HT1080 (cell line): ENCODE measurements at regions not wholly inside any gene's neighbourhood (a gene's known extent, or its start where the extent isn't known, plus 50 kb on each side); places are given as distances from the start of the nearest gene placed in this dataset.

Experiments used
- DNase-seq: peaks from one replicate; pipeline ENCODE4 v3.0.0-alpha.2; 2015; ENCODE audit warnings: low read depth

- no peak for DNase-seq
Observed at GRCh38 chr2:180474716-180475115, 467.6 kb upstream of the CWC22 start.

- DNase-seq = no peak
Observed at GRCh38 chr2:180473456-180473855, 466.4 kb upstream of the CWC22 start.

GRCh38 chr2:180472133-180472532 lies 465.0 kb upstream of the CWC22 start:
- no peak for DNase-seq

- DNase-seq = no peak
Observed at GRCh38 chr2:180463608-180464007, 456.5 kb upstream of the CWC22 start.

GRCh38 chr2:180461761-180462160 lies 454.7 kb upstream of the CWC22 start:
- DNase-seq = no peak

- no peak for DNase-seq
Observed at GRCh38 chr2:180456801-180457200, 449.7 kb upstream of the CWC22 start.

- no peak for DNase-seq
Observed at GRCh38 chr2:180450841-180451240, 443.7 kb upstream of the CWC22 start.

GRCh38 chr2:180449171-180449915 lies 442.2 kb upstream of the CWC22 start:
- no peak for DNase-seq

GRCh38 chr2:180446492-180446891 lies 439.4 kb upstream of the CWC22 start:
- DNase-seq = no peak

GRCh38 chr2:180443888-180444287 lies 436.8 kb upstream of the CWC22 start:
- DNase-seq = peak; percentile 15

- DNase-seq = no peak
Observed at GRCh38 chr2:180442860-180443644, 436.0 kb upstream of the CWC22 start.

GRCh38 chr2:180419212-180419611 lies 412.1 kb upstream of the CWC22 start:
- DNase-seq = no peak

GRCh38 chr2:180416627-180417026 lies 409.5 kb upstream of the CWC22 start:
- DNase-seq = no peak

- no peak for DNase-seq
Observed at GRCh38 chr2:180413336-180413735, 406.2 kb upstream of the CWC22 start.

- DNase-seq = no peak
Observed at GRCh38 chr2:180412219-180412618, 405.1 kb upstream of the CWC22 start.

GRCh38 chr2:180411661-180412060 lies 404.6 kb upstream of the CWC22 start:
- DNase-seq = peak; percentile 5

GRCh38 chr2:180406687-180407086 lies 399.6 kb upstream of the CWC22 start:
- DNase-seq = no peak

- DNase-seq = no peak
Observed at GRCh38 chr2:180405520-180405919, 398.4 kb upstream of the CWC22 start.

GRCh38 chr2:180394305-180394704 lies 387.2 kb upstream of the CWC22 start:
- DNase-seq = no peak

- peak; percentile 41 for DNase-seq
Observed at GRCh38 chr2:180385601-180386201, 378.6 kb upstream of the CWC22 start.

GRCh38 chr2:180376066-180376465 lies 369.0 kb upstream of the CWC22 start:
- DNase-seq = peak; percentile 12

- no peak for DNase-seq
Observed at GRCh38 chr2:180374502-180375281, 367.6 kb upstream of the CWC22 start.
